ENCODE measurements at regions not wholly inside any gene's neighbourhood (a gene's known extent, or its start where the extent isn't known, plus 50 kb on each side); places are given as distances from the start of the nearest gene placed in this dataset.

DNA sequence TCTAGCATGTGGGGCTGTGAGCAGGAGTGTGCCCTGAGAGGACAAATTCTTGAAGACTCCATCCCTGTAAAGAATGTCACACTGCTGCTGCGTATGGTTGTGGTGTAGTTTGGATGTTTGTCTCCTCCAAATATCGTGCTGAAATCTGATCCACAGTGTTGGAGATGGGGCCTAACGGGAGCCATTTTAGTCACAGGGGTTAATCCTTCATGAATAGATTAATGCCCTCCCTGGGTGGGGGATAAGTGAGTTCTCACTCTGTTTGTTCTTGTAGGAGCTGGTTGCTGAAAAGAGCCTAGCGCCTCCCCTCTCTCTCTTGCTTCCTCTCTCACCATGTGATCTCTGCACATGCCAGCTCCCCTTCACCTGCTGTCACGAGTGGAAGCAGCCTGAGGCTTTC lies 94.5 kb upstream of the VASH1 start:
- no peak for TF ChIP-seq EZH2phosphoT487 (IDR thresholded peaks at IDR 0.05; ENCODE audit: insufficient read depth, low read depth)
- no peak for TF ChIP-seq EZH2 (IDR thresholded peaks at IDR 0.05; ENCODE audit: insufficient read depth, poor library complexity, severe bottlenecking)

All from GM23248 (cell line).